GM12891 (cell line): ENCODE measurements at regions not wholly inside any gene's neighbourhood (a gene's known extent, or its start where the extent isn't known, plus 50 kb on each side); places are given as distances from the start of the nearest gene placed in this dataset.

Source experiments
- DNase-seq: peaks from one replicate; pipeline ENCODE4 v3.0.0; 2011; ENCODE audit warnings: low spot score; ENCODE audit not compliant: insufficient read length
- FAIRE-seq: peaks from 2 replicates; lab custom pipeline; 2011; peaks lifted over from hg19 to GRCh38; lab: Jason Lieb, UNC
- PAX5 ChIP-seq: IDR thresholded peaks from 2 replicates; pipeline ENCODE4 v1.6.1; 2011; ENCODE audit warnings: low read length, moderate library complexity, mild to moderate bottlenecking; ENCODE audit not compliant: insufficient read depth, severe bottlenecking
- POLR2A ChIP-seq: IDR thresholded peaks from 2 replicates; pipeline ENCODE4 v1.6.1; 2011; ENCODE audit warnings: low read depth, low read length, control low read depth
- POLR2AphosphoS5 ChIP-seq: IDR thresholded peaks from 2 replicates; pipeline ENCODE4 v1.6.1; 2011; ENCODE audit warnings: low read depth, low read length, control low read depth
- POU2F2 ChIP-seq: IDR thresholded peaks from 2 replicates; pipeline ENCODE4 v1.6.1; 2011; ENCODE audit warnings: low read depth, mild to moderate bottlenecking, control low read depth, low read length, moderate library complexity
- SPI1 ChIP-seq: IDR thresholded peaks from 2 replicates; pipeline ENCODE4 v1.6.1; 2011; ENCODE audit warnings: low read depth, low read length, control low read depth
- TAF1 ChIP-seq: IDR thresholded peaks from 2 replicates; pipeline ENCODE4 v1.6.1; 2011; ENCODE audit warnings: low read depth, low read length, control low read depth

DNA sequence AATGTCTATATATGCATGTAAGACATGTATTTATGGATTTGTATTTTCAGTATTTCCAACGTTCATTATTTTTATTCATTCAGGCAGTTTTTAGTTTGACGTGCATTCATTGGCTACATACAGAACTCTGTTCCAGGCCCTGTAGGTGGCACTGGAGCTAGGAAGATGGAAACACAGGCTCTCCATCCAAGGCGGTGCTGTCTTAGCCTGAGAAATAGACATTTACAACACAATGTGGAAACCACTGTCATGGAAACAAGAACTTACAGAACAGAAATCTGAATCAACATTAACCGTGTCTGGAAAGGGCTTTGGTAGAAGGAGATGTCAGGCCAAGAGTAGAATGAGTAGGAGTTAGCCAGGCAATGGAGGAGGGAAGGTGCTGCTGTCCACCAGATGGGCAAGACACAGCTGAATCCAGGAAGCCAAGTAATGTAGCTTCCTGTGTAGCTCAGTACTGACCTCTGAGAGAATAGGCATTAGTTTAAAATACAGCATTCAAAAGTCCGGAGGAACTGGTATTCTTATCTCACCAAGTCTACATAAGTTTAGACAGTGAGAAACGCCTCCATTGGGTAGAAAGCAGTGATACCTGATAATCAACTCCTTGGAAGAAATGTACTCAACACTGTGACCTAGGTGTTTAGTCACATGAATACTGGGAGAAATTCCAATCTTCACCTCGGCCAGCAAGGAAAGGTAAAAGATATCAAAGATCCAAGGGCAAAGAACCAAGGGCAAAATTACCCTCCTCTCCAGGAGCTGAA is 388.6 kb upstream of the CDH6 start:
- FAIRE-seq (no peak), DNase-seq (no peak)
- TF ChIP-seq PAX5 = no peak
- no peak for TF ChIP-seq TAF1
- no peak for TF ChIP-seq SPI1
- TF ChIP-seq POU2F2 = no peak
- no peak for TF ChIP-seq POLR2A
- no peak for TF ChIP-seq POLR2AphosphoS5

DNA sequence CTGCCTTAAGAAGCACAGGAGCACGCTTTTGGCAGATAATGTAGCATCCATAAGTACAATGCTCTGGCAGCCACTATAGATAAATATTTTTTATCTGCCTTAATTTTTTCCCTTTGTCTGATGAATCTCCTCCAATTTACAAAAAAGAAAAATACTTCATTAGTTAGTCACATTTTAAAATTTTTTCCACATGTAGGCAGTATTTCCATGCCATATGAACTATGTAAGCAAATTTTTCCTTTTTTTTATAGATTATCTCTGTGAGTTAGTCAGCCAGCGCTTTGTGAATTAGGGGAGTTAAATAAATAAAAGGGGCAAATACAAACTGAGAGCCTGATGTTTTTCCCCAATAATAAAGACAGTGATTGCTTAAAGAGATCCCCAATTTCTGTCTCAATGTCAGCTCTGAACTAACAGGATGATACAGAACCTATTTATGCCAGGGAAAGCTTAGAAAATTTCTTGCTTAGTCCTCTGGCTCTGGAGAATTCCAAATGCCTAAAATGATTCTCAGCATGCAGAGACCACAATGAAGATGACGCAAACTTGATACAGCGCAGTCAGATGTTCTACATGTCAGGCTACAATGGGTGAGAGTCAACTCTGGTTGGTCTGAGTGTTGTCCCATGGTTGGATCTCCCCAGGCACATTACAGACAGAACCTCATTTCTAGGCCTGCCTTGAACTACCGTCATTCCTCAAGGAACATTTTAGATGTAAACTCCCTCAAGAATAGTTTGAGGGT is 390.4 kb upstream of the CDH6 start:
- no peak for TF ChIP-seq TAF1
- TF ChIP-seq PAX5 = no peak
- TF ChIP-seq SPI1 = no peak
- DNase-seq (no peak), FAIRE-seq (no peak)

DNA sequence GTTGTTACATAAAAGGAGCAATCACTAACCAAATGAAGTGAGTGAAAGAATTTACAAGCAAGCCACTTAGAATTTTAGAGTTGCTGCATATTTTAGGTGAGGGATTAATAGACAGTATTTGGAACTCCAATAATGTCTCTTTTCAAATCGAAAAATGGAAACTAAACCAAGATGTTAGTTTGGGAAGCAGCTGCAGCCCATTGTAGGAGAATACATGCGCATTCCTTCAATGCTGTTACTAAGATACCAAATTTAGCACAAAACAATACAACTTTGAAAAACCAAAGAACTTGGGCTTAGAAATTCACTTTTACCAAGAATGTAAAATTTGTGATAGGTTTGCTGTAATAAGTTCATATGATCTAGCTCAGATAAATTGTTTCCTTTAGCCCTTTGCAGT is 411.8 kb upstream of the CDH6 start:
- TF ChIP-seq POLR2A = no peak
- no peak for TF ChIP-seq TAF1
- TF ChIP-seq POLR2AphosphoS5 = no peak
- TF ChIP-seq PAX5 = no peak
- TF ChIP-seq SPI1 = no peak
- no peak for TF ChIP-seq POU2F2
- FAIRE-seq (no peak), DNase-seq (no peak)

DNA sequence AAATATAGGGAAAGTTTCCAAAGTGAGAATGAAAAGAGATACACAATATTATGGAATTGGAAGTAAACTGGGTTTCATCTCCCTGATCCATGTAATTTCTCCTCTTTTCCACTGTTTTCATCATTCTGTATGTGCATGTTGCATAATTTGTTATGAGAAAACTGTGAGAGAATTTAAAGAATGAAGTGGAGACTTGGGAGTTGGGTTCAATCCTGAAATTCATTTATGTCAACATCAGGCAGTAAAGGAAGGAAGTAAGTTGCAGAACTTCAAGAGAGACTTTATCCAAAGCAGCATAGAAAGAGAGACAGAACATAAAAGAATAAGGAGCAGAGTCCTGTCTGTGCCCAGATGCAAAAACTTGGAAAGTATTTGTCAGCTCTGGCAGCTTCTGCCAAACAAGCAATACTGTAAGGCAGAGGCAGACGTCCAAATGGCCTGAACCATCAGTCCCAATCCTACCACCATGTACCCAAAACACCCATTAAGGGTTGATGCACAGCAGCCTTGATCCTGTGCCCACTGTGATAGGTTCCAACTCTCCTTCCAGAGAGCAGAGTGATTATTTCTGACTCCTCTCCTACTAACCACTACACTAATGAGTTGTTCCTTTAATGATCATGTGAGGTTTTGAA is 425.3 kb upstream of the CDH6 start:
- DNase-seq = no peak
- no peak for FAIRE-seq

DNA sequence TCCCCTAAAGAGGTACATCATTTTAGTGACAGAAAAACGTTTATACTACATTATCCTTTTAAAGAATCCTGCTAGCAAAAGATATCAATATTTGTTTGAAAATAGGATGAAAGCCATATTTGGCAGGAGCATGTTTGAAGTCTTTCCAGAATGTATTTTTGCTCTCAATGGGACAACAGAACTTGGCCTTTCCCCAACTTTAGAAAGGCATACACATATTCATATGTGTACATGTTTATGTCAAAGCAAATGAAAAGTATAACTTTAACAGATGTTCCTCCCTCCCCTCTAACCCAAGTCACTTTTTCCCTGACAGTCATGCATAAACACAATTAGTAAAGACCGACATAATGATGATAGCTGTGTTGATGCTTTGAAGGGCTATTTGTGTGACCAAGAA is 427.8 kb upstream of the CDH6 start:
- FAIRE-seq (no peak), DNase-seq (no peak)
- no peak for TF ChIP-seq PAX5
- no peak for TF ChIP-seq POU2F2
- no peak for TF ChIP-seq POLR2AphosphoS5
- no peak for TF ChIP-seq SPI1
- no peak for TF ChIP-seq TAF1
- no peak for TF ChIP-seq POLR2A

More for the DNA sequence above, 425.3 kb upstream of the CDH6 start:
- TF ChIP-seq POU2F2 = no peak
- TF ChIP-seq TAF1 = no peak
- no peak for TF ChIP-seq POLR2AphosphoS5
- TF ChIP-seq SPI1 = no peak
- TF ChIP-seq PAX5 = no peak
- TF ChIP-seq POLR2A = no peak

DNA sequence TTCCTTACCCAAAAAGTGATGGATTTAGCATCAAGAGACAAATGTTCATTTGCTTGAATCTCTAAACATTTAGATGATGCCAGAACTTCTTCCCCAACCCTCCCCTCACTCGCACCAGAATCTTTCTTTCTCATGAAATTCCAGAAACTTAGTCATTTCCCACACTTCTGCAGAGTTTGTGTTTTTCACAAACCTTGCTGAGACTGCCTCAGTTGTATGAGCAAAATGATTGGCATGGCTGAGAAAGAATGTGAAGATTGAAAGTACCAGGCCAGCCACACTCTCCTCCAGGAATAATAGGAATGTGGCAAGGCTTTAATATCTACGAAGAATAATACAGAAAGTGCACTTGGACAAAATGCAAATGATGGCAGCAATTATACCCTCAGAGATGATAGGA is 428.3 kb upstream of the CDH6 start:
- no peak for TF ChIP-seq SPI1
- DNase-seq = no peak
- no peak for FAIRE-seq

DNA sequence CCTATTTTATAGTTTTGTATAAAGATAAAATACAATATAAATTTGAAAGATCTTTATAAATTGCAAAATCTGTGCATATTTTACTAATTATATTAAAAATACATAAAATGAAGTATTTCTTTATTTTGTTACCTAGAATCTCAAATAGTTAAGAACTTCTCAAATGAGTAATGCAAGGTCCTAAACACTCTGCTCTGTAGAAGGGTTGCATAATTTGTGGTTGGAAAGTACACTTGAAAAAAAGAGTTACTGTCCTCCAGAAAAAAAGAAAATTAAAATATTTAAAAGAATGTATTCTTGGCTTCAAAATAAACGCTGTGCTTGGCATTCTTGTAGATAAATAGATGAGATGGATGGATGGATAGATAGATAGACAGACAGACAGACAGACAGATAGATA is 428.8 kb upstream of the CDH6 start:
- no peak for DNase-seq
- FAIRE-seq = no peak
- TF ChIP-seq SPI1 = no peak
- no peak for TF ChIP-seq POLR2A
- no peak for TF ChIP-seq TAF1
- no peak for TF ChIP-seq POLR2AphosphoS5
- no peak for TF ChIP-seq POU2F2
- TF ChIP-seq PAX5 = no peak

DNA sequence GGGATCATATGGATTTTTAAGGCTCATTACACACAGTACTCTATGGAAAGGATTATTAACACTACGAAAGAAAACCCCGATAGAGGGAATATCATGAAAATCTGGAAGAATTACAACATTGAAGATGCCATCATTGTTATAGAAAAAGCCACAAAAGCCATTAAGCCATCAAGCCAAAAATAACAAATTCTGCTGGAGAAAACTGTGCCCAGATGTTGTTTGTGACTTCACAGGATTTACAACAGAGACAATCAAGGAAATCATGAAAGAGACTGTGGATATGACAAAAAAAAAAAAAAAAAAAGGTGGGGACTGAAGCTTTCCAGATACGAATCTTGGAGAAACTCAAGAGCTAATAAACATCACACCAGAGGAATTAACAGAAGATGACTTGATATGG is 433.8 kb upstream of the CDH6 start:
- no peak for TF ChIP-seq POLR2A
- TF ChIP-seq TAF1 = no peak
- TF ChIP-seq SPI1 = no peak
- TF ChIP-seq POU2F2 = no peak
- TF ChIP-seq POLR2AphosphoS5 = no peak
- no peak for TF ChIP-seq PAX5
- FAIRE-seq = no peak
- no peak for DNase-seq

DNA sequence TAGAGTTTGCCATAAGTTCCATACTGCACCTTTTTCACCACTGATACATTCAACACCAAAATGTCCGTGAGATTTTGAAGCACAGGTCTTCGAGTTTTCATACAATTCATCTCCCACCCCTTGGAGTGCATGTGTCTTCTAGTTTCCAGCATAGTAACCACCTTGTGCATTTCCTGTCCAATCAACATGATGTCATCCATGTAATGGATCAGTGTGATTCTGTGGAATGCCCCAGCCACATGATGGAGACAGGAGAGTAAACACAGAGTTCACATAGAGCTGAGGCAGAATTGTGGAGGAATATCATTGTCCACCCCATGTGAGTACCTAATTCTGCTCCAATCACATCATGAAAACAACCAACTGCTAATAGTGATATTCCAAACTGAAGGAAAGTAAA is 441.5 kb upstream of the CDH6 start:
- TF ChIP-seq POLR2A (no peak), POLR2AphosphoS5 (no peak), PAX5 (no peak), POU2F2 (no peak), TAF1 (no peak), SPI1 (no peak)
- FAIRE-seq (no peak), DNase-seq (no peak)

DNA sequence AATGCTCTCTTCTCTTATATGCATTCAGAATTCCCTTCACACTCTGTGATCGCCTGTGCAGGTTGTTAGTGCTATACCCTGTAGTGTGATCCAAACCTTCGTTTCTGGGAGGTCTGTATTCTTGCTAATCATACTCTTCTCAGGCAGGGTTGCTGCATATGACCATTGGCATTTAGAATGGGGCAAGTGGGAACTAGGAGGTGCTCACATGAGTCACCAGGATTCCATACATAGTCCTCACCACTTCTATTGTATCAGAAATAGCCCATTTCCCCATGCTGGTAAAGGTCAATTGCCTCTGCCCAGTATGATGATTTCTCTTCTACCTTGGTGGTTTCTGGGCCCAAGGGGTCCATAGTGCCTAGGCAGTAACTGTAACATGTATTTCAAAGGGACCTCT is 443.5 kb upstream of the CDH6 start:
- TF ChIP-seq POLR2A (no peak), SPI1 (no peak), TAF1 (no peak), POLR2AphosphoS5 (no peak), POU2F2 (no peak), PAX5 (no peak)
- no peak for FAIRE-seq
- no peak for DNase-seq
